Pancreas (tissue), 10 donors: ENCODE measurements at regions not wholly inside any gene's neighbourhood (a gene's known extent, or its start where the extent isn't known, plus 50 kb on each side); places are given as distances from the start of the nearest gene placed in this dataset.

ENCODE experiments used
- ATAC-seq, 4 donors: fragments of 200-7000 bp; cut with Tn5 transposase; one replicate each; pipeline versions ENCODE4 v1.8.0 to v1.9.1; 2020; ENCODE audit warnings: mild to moderate bottlenecking in 4 of 4, moderate library complexity in 4 of 4
- DNase-seq, 6 donors: peaks; one replicate each; pipeline ENCODE4 v3.0.0-alpha.2; 2020
- FAIRE-seq: peaks from 2 replicates; lab custom pipeline; 2012; peaks lifted over from hg19 to GRCh38; lab: Jason Lieb, UNC
- H3K27ac ChIP-seq, 4 donors: fragments of 200-600 bp; sonication (generic); 1 replicate in 3 of 4; 2 replicates in 1 of 4; pipeline versions ENCODE4 v1.5.0 to v1.8.0; 2020
- H3K27me3 ChIP-seq, 4 donors: fragments of 200-600 bp; one replicate each; pipeline ENCODE4 v1.8.0; 2021
- H3K36me3 ChIP-seq, 3 donors: fragments of 200-600 bp; sonication (generic) in 1 of 3; one replicate each; pipeline versions ENCODE4 v1.5.0 to v1.8.0; 2020 to 2021
- H3K4me1 ChIP-seq, 3 donors: fragments of 200-600 bp; one replicate each; pipeline ENCODE4 v1.8.0; 2021
- H3K4me3 ChIP-seq, 4 donors: fragments of 200-600 bp; sonication (generic) in 2 of 4; one replicate each; pipeline versions ENCODE4 v1.5.0 to v1.8.0; 2020 to 2021
- H3K9me3 ChIP-seq, 4 donors: fragments of 200-600 bp; one replicate each; pipeline ENCODE4 v1.8.0; 2021
- WGBS, 2 donors: extraction: QIAGEN DNeasy Blood & Tissue Kit; methylation state at CpG; one replicate each; pipeline ENCODE4 v1.1.7; 2013; 5-methylcytosine and 5-hydroxymethylcytosine counted together
- intact Hi-C, 3 donors: fragments of 100-400 bp; cut with DNase I; formaldehyde crosslinking; loops; one replicate each; pipeline versions ENCODE4 v1.11.1 to v1.14.2; 2022
- TF ChIP-seq, protein P1 (sequence below), 4 donors: fragments of 200-600 bp; sonication (generic) in 3 of 4; IDR thresholded peaks; one replicate each; pipeline versions ENCODE4 v1.5.0 to v1.8.0; 2021; ENCODE audit warnings: antibody characterized with exemption in 4 of 4
- donor health status: healthy with polysubstance abuse.
- donor health status: DM: no; HTN: no; CAD: no; lungs with moderate emphysema.
- donor health status: DM: no; HTN: no; CAD: no.
- donor health status: control.
- donor health status: control.
- donor health status: Bipolar disorder and iron deficiency.
- donor health status: DM: yes; HTN: yes; CAD: no.
- donor health status: DM: no; HTN: no; CAD: no.
- donor health status: DM: no; HTN: no; CAD: no.
- donor health status: DM: yes; HTN: yes; CAD: no.

DNA sequence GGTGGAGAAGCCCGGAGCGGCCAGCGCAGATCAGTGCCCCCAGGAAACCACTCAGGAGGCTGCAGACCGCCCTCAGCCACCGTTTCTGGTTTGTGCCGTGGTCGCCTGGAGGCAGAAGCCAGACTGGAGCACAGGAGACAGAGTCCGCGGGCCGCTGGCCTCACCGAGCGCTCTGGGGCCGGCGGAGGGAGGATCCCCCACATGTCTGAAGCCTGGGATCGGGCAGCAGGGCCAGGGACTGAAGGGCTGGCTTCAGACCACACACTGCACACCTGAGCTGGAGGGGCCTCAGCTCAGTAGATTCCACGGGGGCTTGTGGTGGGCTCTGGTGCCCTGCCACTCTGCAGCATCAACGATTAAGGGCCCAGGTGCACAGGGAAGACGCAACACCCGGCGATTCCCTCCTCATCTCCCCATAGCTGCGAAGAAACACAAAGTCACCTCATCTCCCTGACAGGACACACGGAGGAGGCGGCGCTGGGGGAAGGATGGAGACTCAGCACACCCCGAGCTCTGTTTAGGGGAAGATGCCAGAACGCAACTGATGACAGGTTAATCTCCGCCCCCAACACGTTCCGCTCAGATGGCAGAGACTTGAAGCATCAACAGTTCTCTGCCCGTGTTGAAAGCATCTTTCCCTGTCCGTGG, 408.1 kb downstream of the GALR1 start:
- H3K36me3 ChIP-seq, result no peaks in the 10 kb centered on the region
- FAIRE-seq (no peak), DNase-seq (no peak), ATAC-seq (no peak)
- H3K9me3 ChIP-seq, result no peaks in the 10 kb centered on the region
- TF ChIP-seq, protein P1, sequence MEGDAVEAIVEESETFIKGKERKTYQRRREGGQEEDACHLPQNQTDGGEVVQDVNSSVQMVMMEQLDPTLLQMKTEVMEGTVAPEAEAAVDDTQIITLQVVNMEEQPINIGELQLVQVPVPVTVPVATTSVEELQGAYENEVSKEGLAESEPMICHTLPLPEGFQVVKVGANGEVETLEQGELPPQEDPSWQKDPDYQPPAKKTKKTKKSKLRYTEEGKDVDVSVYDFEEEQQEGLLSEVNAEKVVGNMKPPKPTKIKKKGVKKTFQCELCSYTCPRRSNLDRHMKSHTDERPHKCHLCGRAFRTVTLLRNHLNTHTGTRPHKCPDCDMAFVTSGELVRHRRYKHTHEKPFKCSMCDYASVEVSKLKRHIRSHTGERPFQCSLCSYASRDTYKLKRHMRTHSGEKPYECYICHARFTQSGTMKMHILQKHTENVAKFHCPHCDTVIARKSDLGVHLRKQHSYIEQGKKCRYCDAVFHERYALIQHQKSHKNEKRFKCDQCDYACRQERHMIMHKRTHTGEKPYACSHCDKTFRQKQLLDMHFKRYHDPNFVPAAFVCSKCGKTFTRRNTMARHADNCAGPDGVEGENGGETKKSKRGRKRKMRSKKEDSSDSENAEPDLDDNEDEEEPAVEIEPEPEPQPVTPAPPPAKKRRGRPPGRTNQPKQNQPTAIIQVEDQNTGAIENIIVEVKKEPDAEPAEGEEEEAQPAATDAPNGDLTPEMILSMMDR (IDR thresholded peaks at IDR 0.05), result no peak
- H3K4me3 ChIP-seq, result no peak overlapping the region
- H3K27ac ChIP-seq, result no peak overlapping the region
- no peaks in the 10 kb centered on the region for H3K4me1 ChIP-seq
- WGBS, 2 donors, result 72 to 82% methylated on average over 31 of the region's 31 CpGs
- intact Hi-C loops, result loop anchor here in 1 of 3 donors (10.0 kb wide), 1 partner anchor 653 kb away; no protein-coding TSS in a partner anchor
- H3K27me3 ChIP-seq, result no peaks in the 10 kb centered on the region

DNA sequence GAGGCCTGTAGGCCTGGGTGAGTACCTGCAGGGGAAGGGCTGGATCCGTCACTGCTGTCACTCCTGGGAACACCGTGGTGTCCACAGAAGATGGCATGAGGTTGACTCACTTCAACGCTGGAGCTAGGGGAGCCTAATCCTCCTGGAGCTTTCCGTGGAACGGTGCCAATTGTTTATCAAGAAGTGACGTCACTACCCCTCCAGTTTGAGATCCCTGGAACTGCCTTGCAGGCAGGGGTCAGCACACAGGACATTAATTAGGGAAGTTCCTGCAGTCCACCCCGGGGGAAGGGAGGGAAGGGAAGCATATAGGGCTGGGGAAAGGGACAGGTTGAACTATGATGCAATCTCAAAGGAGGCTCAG, 408.6 kb downstream of the GALR1 start:
- Histone ChIP-seq H3K4me1 (no peaks in the 10 kb centered on the region), H3K36me3 (no peaks in the 10 kb centered on the region), H3K27ac (no peak overlapping the region), H3K27me3 (no peaks in the 10 kb centered on the region), H3K4me3 (no peak overlapping the region), H3K9me3 (no peaks in the 10 kb centered on the region)
- FAIRE-seq (no peak), DNase-seq (no peak), ATAC-seq (no peak)
- TF ChIP-seq, protein P1 (IDR thresholded peaks at IDR 0.05), result no peak
- 44 to 47% methylated on average over 7 of the region's 7 CpGs for WGBS, 2 donors
- intact Hi-C loops, result loop anchor here in 1 of 3 donors (10.0 kb wide), 1 partner anchor 653 kb away; no protein-coding TSS in a partner anchor

DNA sequence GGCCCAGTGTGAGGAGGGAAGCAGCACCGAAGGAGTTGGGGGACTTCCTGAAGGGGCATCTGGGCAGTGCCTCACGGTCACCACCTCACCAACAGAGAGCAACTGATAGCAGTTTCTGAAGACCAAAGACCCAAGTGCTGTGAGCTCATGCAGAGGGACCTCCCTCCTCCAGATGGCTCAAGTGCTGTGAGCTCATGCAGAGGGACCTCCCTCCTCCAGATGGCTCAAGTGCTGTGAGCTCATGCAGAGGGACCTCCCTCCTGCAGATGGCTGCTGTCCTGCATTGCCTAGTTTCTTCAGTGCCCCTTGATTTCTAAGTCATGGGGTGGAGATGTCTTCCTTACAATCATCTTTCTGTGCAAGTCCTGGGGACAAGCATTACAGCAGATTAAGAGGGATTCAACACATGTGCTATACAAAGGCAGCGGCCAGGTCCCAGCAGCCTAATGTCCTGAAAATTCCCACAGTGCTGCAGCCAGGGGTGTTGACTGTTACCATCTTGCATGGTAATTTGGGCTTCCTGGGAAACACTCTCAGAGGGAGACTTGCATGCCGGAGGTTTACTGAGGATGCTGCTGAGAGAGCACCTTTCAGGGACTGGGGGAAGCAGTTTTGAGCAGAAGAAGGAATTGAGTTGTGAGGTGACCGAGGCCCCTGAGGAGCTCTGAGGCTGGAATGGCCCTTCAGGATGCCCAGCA, 409.3 kb downstream of the GALR1 start:
- WGBS, 2 donors, result 71 to 77% methylated on average over 5 of the region's 5 CpGs
- H3K4me3 ChIP-seq, result no peak overlapping the region
- no peak for FAIRE-seq
- intact Hi-C loops, result loop anchor here in 1 of 3 donors (10.0 kb wide), 1 partner anchor 654 kb away; no protein-coding TSS in a partner anchor
- no peak for DNase-seq
- ATAC-seq, result no peak
- H3K4me1 ChIP-seq, result no peaks in the 10 kb centered on the region
- H3K27ac ChIP-seq, result no peak overlapping the region
- TF ChIP-seq, protein P1 (IDR thresholded peaks at IDR 0.05), result no peak
- H3K9me3 ChIP-seq, result no peaks in the 10 kb centered on the region
- no peaks in the 10 kb centered on the region for H3K27me3 ChIP-seq
- no peaks in the 10 kb centered on the region for H3K36me3 ChIP-seq

- ATAC-seq (no peak), DNase-seq (no peak), FAIRE-seq (no peak)
- Histone ChIP-seq H3K4me1 (no peaks in the 10 kb centered on the region), H3K27me3 (peaks cover 0 to 3% (median 0%) of the 10 kb centered on the region in 4 donors), H3K9me3 (no peaks in the 10 kb centered on the region), H3K27ac (no peak overlapping the region), H3K4me3 (no peak overlapping the region), H3K36me3 (no peaks in the 10 kb centered on the region)
- TF ChIP-seq, protein P1 (IDR thresholded peaks at IDR 0.05), result no peak
- intact Hi-C loops, result no loop called here
- 64 to 78% methylated on average over 3 of the region's 3 CpGs for WGBS, 2 donors
Observed at GRCh38 chr18:77666613-77667012, 417.0 kb downstream of the GALR1 start.

DNA sequence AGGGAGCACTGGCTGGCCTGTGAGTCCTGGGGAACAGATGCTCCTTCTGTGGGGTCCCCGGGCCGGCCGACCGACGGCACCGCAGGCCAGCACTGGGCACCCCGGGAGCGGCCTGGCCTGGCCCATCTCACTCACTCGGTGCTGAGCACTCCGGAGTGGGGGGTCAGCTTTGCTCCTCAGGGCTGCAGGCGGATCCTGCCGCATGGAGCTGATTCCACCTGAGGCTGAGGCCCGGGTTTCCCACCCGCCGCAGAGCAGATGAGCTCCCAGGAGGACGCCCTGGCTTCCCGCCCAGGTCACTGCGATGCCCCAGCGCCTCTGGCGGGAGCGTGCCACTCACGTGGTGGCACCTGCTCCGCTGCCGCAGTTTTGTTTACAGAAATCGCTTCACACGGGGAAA, 418.6 kb downstream of the GALR1 start:
- Histone ChIP-seq H3K9me3 (no peaks in the 10 kb centered on the region), H3K4me3 (no peak overlapping the region), H3K27ac (no peak overlapping the region), H3K36me3 (no peaks in the 10 kb centered on the region), H3K27me3 (peaks cover 0 to 5% (median 0%) of the 10 kb centered on the region in 4 donors), H3K4me1 (no peaks in the 10 kb centered on the region)
- TF ChIP-seq, protein P1 (IDR thresholded peaks at IDR 0.05), result no peak
- DNase-seq (no peak), ATAC-seq (no peak), FAIRE-seq (no peak)
- 72 to 84% methylated on average over 25 to 26 of the region's 26 CpGs for WGBS, 2 donors
- intact Hi-C loops, result no loop called here
